KMS-11 (cell line): ENCODE measurements at regions not wholly inside any gene's neighbourhood (a gene's known extent, or its start where the extent isn't known, plus 50 kb on each side); places are given as distances from the start of the nearest gene placed in this dataset.
"Not testable (repeated sequence)": the region's sequence is repeated elsewhere in the genome, so short reads cannot be mapped to it uniquely, and the experiment has no call there.

Experiments used
- H2AFZ ChIP-seq: fragments of 200-600 bp; sonication (generic); 2 replicates; pipeline ENCODE4 v1.6.1; 2016; ENCODE audit warnings: antibody characterized with exemption, mixed run types, low read depth
- H3K27ac ChIP-seq: fragments of 200-600 bp; sonication (generic); 2 replicates; pipeline ENCODE4 v1.6.1; 2016; ENCODE audit warnings: mild to moderate bottlenecking, mixed run types
- H3K27me3 ChIP-seq: fragments of 200-600 bp; sonication (generic); 2 replicates; pipeline ENCODE4 v1.6.1; 2017; ENCODE audit warnings: mild to moderate bottlenecking, low read depth, mixed run types, moderate library complexity; ENCODE audit not compliant: insufficient read depth
- H3K36me3 ChIP-seq: fragments of 200-600 bp; sonication (generic); 2 replicates; pipeline ENCODE4 v1.6.1; 2017; ENCODE audit warnings: mild to moderate bottlenecking, mixed run types; ENCODE audit not compliant: insufficient read depth
- H3K4me1 ChIP-seq: fragments of 200-600 bp; sonication (generic); 2 replicates; pipeline ENCODE4 v1.6.1; 2016; ENCODE audit warnings: mild to moderate bottlenecking, low read depth, mixed run types; ENCODE audit not compliant: poor library complexity, severe bottlenecking
- H3K4me2 ChIP-seq: fragments of 200-600 bp; sonication (generic); 2 replicates; pipeline ENCODE4 v1.7.0; 2016; ENCODE audit warnings: mild to moderate bottlenecking, mixed run types
- H3K4me3 ChIP-seq: fragments of 200-600 bp; sonication (generic); IDR thresholded peaks from 2 replicates; pipeline ENCODE4 v1.6.1; 2017; ENCODE audit warnings: low read depth, low read length, mixed read lengths; ENCODE audit not compliant: insufficient read depth
- H3K79me2 ChIP-seq: fragments of 200-600 bp; sonication (generic); 2 replicates; pipeline ENCODE4 v1.6.1; 2016; ENCODE audit warnings: low read depth, mixed run types; ENCODE audit not compliant: insufficient read depth
- H3K9ac ChIP-seq: fragments of 200-600 bp; sonication (generic); 2 replicates; pipeline ENCODE4 v1.6.1; 2016; ENCODE audit warnings: mild to moderate bottlenecking, mixed run types
- H4K20me1 ChIP-seq: fragments of 200-600 bp; sonication (generic); 2 replicates; pipeline ENCODE4 v1.6.1; 2016; ENCODE audit warnings: mild to moderate bottlenecking, mixed run types; ENCODE audit not compliant: insufficient read depth
- CTCF ChIP-seq: fragments of 200-600 bp; sonication (generic); conservative IDR thresholded peaks from 2 replicates; pipeline ENCODE4 v1.6.1; 2017; ENCODE audit warnings: low read depth, mild to moderate bottlenecking, antibody characterized with exemption, low read length, moderate library complexity, mixed read lengths

GRCh38 chr12:9469463-9469862 is 138.3 kb downstream of the KLRB1 start:
- not testable (repeated sequence) for H4K20me1 ChIP-seq, H3K4me3 ChIP-seq, H3K9ac ChIP-seq, H3K4me1 ChIP-seq, H2AFZ ChIP-seq, H3K79me2 ChIP-seq, H3K4me2 ChIP-seq, H3K36me3 ChIP-seq, H3K27me3 ChIP-seq, H3K27ac ChIP-seq

- not testable (repeated sequence) for H3K9ac ChIP-seq, H3K27me3 ChIP-seq, H3K27ac ChIP-seq, H3K79me2 ChIP-seq, H3K4me2 ChIP-seq, H2AFZ ChIP-seq, H3K4me3 ChIP-seq, H3K4me1 ChIP-seq, H4K20me1 ChIP-seq, H3K36me3 ChIP-seq
Observed at GRCh38 chr12:9468998-9469397, 138.7 kb downstream of the KLRB1 start.

- not testable (repeated sequence) for H3K4me2 ChIP-seq, H3K4me3 ChIP-seq, H3K9ac ChIP-seq, H3K27ac ChIP-seq, H4K20me1 ChIP-seq, H3K79me2 ChIP-seq, H3K27me3 ChIP-seq, H3K4me1 ChIP-seq, H3K36me3 ChIP-seq, H2AFZ ChIP-seq
Observed at GRCh38 chr12:9468144-9468543, 139.6 kb downstream of the KLRB1 start.

- Histone ChIP-seq H3K79me2 (no peaks in the 10 kb centered on the region), H2AFZ (no peak overlapping the region), H3K27me3 (no peaks in the 10 kb centered on the region), H4K20me1 (no peaks in the 10 kb centered on the region), H3K4me2 (no peak overlapping the region), H3K4me1 (no peaks in the 10 kb centered on the region), H3K27ac (no peak overlapping the region), H3K4me3 (no peak overlapping the region), H3K9ac (no peak overlapping the region), H3K36me3 (no peaks in the 10 kb centered on the region)
- TF ChIP-seq CTCF, result no peak
Observed at GRCh38 chr12:9464408-9464807, 143.3 kb downstream of the KLRB1 start.

GRCh38 chr12:9455516-9455915 is 152.2 kb downstream of the KLRB1 start:
- H3K27me3 ChIP-seq, H3K4me2 ChIP-seq, H4K20me1 ChIP-seq, H3K36me3 ChIP-seq, H3K79me2 ChIP-seq, H3K27ac ChIP-seq, H3K9ac ChIP-seq, H3K4me3 ChIP-seq, H2AFZ ChIP-seq, H3K4me1 ChIP-seq: not testable (repeated sequence)

GRCh38 chr12:9454021-9454420 is 153.7 kb downstream of the KLRB1 start:
- H3K79me2 ChIP-seq, H3K27ac ChIP-seq, H3K27me3 ChIP-seq, H3K4me2 ChIP-seq, H3K9ac ChIP-seq, H3K36me3 ChIP-seq, H3K4me1 ChIP-seq, H4K20me1 ChIP-seq, H3K4me3 ChIP-seq, H2AFZ ChIP-seq: not testable (repeated sequence)

- H3K4me1 ChIP-seq, H3K79me2 ChIP-seq, H4K20me1 ChIP-seq, H2AFZ ChIP-seq, H3K9ac ChIP-seq, H3K4me3 ChIP-seq, H3K27me3 ChIP-seq, H3K4me2 ChIP-seq, H3K36me3 ChIP-seq, H3K27ac ChIP-seq: not testable (repeated sequence)
Observed at GRCh38 chr12:9450127-9450567, 157.6 kb downstream of the KLRB1 start.

- not testable (repeated sequence) for H3K36me3 ChIP-seq, H3K27ac ChIP-seq, H3K4me3 ChIP-seq, H4K20me1 ChIP-seq, H2AFZ ChIP-seq, H3K9ac ChIP-seq, H3K79me2 ChIP-seq, H3K4me2 ChIP-seq, H3K27me3 ChIP-seq, H3K4me1 ChIP-seq
Observed at GRCh38 chr12:9449657-9450126, 158.0 kb downstream of the KLRB1 start.
